ENCODE measurements at regions not wholly inside any gene's neighbourhood (a gene's known extent, or its start where the extent isn't known, plus 50 kb on each side); places are given as distances from the start of the nearest gene placed in this dataset.

DNA sequence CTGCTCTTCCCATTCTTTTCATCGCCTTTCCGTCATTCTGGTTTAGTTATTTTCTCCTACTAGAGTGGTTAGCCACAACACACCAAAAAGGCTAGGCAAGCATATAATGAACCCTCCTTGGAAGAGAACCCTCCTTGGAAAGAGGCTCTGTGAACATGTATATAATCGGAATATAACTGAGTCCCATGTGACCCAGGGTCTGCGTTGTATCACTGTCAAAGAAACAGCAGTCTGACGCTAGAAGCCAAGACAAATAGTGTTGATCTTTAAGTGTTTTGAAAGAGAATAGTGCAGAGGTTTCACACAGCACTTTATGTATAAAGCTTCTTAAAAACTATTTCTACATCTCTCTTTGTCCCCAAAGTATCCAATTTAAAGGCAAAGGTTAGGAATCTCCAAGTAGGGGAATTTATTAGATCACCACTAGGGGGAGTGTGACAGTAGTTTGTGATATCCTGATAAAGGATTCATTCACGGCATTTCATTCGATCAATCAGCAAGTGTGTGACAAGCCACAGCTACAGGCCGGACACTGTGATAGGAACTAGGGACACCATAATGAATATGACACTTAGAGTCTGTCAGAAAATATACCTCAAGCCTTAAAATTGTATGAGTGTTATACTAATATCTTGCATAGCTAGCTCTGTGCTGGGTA is 395.3 kb downstream of the CD109 start:
- DNase-seq (ENCODE audit: low read depth): no peak

DNA sequence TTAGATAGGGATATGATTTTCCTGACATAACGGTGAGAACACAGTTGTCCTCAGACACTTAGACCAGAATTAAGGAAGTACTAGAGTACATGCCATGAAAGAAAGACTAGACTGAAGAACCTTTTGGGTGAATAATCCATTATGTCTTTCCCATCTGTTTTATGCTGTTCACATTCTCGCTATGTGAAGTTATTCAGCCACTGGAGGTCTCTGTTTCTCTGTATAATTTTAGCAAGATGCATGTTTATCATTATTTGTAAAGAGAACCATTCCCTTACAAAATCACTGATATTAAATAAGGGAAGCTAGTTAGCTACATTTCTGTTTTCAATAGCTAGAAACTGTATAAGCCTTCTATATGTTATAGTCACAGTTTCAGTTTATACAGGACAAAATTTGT is 391.9 kb downstream of the CD109 start:
- no peak for DNase-seq (ENCODE audit: low read depth)

DNA sequence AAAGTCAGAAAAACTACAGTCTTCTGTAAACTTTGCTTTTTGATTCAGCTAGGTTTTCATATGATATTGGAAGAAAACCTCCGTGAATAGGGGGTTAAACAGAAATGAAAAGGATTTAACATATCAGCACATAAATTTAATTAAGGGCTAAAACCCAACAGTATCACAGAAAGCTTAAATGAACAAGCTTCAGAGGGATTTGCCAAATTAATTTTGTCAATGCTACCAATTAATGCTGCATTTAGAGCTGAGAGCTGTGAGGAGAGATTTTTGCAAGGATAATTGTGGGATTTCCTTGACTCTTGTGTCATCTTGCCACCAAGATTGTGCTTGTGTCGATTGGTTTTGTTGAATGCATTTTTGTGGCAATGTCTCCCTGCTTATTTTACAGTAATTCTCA is 379.9 kb downstream of the CD109 start:
- no peak for DNase-seq (ENCODE audit: low read depth)

DNA sequence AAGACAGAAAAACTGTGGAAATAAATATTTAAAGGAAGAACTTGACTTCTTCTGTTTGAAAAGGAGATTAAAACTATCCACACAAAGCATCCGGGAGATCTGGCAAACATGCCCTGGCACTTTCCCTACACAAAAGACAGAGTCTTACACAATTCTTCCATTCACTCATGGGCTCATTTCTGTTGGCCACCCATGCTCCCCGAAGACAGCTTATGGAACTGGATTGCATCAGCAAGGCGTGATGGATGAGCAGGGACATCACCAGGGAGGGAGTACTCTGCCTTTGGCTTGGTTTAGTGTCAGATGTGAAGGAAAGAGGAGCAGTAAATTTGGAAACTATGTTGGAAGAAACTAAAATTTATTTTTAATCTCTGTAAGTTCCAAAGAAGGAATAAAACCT is 379.3 kb downstream of the CD109 start:
- DNase-seq (ENCODE audit: low read depth): peak; percentile 79

DNA sequence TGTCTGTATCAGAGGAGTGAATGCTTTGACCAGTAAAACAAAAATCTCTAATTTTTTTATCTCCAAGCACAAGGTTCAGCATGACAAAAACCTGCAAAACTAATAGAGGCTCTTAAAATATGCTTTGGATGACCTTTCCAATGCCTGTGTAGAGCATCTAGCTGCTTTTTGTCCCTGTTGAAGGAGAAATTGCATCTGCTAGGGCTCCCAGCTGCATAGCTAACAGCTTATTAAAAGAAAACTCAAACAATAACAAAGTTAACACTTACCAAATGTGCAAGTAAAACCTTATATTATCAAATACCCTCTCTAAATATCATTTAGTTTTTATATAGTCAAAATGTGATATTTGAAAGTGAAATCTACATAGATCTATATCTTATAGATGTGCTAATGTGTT is 378.6 kb downstream of the CD109 start:
- no peak for DNase-seq (ENCODE audit: low read depth)

DNA sequence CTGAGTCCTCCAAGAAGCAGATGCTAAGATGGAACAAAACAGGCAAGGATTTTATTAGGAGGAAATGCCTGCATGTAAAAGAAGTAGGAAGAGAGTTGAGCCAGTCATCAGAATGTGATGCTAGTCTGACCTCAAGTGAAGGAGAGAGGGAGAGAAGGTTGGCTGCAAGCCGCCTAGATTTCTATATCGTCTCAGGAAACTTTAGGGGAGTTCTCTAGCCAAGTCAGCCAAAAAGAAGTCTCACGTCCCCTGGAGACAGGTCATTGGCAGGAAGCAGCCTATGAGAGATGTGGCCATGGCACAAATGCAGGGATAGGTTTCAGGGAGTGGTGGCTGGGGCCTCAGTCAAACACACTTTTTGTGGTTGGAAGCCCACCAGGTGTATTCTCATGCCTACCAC is 378.0 kb downstream of the CD109 start:
- peak; percentile 43 for DNase-seq (ENCODE audit: low read depth)

DNA sequence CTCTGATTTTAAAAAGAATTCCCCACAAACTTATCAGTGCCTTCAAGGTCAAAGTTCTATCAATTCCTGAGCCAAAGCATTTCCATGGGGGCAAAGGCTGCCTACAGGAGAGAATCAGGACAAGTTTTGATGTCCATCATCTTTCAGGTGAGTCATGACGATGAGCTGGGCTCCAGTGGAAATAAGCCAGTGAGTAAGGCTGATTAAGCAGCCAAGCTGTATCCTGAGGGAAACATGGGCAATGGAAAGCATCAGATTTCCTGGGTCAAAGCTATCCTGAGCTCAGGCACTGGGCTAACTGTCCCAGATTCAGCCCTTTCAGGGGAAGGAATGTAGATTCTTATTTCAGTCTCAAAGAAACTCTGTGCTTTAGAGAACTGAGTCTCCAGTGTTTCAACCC is 377.4 kb downstream of the CD109 start:
- peak; percentile 75 for DNase-seq (ENCODE audit: low read depth)

DNA sequence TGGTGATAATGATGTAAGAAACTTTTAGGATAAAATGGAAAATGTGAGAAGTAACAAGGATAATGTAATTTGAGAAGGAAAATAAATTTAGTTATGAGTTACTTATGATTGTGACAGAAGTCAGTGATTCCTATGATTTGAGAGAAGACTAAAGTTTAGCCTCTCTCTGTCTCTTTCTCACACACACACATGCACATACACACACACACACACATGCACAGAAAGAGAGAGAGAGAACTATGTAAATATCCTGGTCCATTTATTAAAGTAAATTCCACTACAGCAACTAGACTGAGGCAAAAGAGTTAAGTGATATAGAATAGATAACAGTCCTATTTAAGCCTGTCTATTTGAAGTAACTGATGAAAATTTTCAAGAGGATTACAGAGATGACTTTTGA is 375.2 kb downstream of the CD109 start:
- DNase-seq (ENCODE audit: low read depth): no peak

DNA sequence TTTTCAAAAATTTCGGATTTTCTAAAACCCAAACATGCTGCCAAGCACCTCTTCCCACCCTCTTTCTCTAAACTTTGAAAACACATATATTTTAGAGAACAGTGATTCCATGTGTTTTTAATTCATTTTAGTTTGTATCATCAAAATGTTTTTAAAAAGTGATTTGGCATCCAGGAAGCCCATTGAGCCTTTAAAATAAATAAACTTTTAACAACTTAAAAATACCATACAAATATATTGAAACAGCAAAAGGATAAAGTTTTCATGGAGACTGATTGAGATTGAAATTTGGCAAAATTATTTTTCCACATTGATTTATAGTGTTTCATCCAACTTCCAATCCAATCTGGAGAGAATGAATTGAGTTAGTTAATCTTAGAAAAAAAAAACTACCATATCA is 374.7 kb downstream of the CD109 start:
- DNase-seq (ENCODE audit: low read depth): no peak

DNA sequence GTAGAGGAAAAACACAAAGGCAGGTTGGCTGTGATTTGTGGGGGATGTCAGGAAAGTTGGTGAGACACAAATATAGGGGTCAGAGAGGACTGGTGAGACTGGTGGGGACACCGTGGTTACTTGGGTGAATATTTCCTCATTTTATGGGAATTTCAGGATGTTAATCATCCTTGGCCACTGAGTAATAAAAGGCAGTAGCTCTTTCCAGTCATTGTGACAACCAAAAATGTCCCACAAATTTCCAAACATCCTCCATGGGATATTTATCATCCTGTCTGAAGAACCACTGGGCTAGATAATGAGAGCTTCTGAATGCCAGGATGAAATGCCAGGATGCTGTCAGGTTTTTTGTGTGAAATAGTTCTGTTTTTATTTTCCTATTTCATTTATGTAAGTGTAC is 374.1 kb downstream of the CD109 start:
- DNase-seq (ENCODE audit: low read depth): no peak

DNA sequence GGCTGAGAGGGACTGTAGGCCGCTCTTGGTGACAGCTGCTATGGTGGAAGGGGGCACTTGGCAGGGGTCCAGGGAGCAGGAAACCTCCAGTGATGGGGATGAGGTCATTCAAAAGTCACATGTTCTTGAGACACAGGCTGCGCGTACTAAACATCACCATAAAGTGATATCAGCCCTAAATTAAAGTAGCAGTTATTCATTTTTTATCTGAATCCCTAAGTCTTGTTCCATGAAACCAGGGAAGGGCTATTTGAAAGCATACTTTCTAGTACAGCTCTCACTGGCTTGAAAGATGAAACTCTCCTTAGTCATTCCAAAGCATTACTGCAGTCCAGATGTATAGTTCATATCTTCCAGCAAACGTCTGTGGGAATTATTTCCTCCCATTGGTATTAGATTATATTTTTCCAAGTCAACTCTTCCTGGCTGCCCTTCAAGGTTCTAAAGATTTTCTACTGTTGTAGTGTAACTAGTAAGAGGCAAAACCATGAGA is 373.1 kb downstream of the CD109 start:
- DNase-seq (ENCODE audit: low read depth): peak; percentile 65

DNA sequence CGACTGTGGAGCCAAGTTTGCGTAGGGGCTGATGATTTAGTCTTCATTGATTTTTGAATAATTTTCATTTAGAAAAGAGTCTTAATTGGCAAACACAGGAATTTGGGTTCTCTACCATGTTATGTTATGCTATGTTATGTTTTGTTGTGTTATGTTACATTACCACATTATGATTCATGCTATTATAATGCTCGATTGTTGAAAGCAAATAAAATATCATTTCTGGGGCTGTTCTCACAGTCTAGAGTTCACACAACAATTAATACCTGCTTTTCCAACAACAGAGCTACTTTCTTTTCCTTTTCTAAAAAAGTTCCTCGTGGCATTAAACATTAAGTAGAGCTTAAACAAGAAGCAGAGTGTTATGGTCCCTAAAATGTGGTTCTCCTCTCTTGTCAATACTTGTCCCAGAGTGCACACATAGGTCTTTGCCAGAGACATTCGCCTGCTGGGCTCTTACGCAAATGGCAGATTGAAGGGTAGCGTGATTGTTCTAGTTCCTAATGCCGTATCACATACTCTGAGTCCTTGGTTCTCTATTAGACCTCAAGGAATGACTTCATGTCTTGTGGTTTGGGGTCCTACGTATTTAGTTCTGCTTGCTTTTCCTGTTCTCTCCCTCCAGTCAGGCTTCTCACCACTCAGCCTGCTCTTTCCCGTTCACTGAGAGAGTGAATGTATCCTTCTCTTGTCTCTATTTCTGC is 370.3 kb downstream of the CD109 start:
- no peak for DNase-seq (ENCODE audit: low read depth)

DNA sequence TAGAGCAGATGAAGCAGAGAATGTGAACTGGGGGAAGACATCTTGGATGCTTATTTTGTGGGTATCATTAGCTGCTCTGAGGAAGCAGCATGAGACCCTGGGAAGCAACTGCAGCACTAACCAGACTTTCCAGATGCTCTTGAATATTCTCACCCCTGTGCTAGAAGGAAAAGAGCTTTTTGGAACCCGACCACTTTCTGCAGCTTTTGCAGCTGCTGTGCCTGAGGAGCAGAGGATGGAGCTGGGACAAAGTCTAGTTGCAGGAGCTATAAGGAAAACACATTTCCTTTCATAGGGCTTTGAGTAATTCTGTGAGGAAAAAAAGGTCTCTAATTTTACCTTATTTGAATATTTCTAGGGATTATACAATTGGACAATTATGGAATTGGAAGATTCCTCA is 369.7 kb downstream of the CD109 start:
- DNase-seq (ENCODE audit: low read depth): no peak

DNA sequence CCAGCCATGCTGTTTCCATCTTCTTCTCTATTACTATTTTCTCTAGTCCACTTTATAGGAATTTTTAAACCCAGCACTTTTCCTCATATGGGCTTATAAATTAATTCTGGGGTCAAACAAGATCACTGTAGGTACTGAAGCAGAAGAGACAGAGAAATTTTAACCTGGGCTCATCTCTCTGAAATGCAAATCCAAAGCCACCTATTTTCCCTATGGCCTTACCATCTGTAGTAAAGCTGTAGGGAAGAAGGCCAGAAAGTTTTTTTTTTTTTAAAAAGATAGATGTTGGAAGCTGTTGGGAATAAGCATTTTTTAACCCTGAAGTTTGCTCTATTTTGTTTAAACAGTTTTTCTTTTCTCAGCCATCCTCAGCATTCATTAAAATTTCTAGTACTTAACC is 367.4 kb downstream of the CD109 start:
- DNase-seq (ENCODE audit: low read depth): no peak

DNA sequence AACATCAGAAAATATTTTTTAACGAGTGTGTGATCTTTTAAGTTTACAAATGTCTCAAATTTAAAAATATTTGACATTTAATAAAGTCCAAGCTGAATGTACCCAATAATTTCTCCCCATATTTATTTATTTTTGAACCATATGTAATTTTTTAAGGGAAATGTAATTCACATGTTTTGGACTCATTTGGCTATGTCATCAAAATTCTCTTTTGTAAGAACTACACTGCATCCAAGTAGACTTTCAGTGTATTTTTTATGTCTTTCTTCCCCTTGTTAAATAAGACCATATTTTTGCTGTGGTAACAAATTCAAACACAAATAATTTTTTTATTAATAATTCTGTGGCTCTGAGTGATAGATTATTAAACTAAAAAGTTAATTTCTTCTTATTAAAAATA is 365.2 kb downstream of the CD109 start:
- no peak for DNase-seq (ENCODE audit: low read depth)

DNA sequence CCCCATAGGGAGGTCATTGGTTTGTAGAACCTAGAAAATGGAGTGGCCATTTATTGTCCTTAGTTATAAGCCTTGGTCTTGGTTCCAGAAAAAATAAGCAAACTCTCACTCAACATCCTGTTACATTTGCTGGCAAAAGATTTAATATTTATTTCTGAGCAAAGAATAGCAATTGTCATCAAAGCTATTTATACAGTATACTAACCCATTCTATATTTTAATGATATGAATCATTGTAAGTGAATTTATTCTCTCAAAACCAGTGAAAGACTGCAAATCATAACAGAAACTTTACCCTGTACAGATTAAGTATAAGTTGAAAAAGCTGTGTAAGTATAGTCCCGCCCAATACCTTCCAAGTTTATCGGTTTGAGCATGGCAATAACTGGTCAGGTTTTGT is 364.4 kb downstream of the CD109 start:
- no peak for DNase-seq (ENCODE audit: low read depth)

DNA sequence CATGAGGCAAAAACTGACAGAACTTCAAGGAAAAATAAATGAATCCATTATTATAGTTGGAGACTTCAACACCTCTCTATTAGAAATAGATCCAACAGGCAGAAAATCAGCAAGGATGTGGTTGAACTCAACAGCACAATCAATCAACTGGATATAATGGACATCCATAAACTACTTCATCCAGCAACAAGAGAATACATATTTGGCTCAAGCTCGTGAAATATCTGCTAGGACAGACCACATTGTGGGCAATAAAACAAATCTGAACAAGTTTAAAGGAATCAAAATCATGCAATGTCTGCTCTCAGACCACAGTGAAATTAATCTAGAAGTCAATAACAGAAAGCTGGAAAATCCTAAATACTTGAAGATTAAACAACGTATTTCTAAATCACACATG is 362.6 kb downstream of the CD109 start:
- no peak for DNase-seq (ENCODE audit: low read depth)

DNA sequence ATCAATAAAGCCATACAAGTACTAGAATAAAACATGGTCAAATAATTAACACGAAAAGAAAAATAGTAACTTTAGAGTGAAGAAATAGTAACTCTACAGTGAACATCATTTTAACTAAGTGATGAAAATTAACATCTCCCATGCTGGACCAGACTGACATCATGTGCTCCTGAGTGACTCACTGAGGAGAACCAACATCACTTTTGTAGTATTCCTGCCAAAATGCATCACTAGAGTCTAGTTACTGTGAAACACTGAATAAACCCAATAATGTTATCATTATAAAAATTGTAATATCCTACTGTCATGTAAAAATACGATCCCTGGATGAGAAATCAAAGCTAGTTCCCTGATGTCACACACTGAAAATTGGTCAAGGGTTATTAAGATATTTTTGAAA is 361.3 kb downstream of the CD109 start:
- DNase-seq (ENCODE audit: low read depth): peak; percentile 62

DNA sequence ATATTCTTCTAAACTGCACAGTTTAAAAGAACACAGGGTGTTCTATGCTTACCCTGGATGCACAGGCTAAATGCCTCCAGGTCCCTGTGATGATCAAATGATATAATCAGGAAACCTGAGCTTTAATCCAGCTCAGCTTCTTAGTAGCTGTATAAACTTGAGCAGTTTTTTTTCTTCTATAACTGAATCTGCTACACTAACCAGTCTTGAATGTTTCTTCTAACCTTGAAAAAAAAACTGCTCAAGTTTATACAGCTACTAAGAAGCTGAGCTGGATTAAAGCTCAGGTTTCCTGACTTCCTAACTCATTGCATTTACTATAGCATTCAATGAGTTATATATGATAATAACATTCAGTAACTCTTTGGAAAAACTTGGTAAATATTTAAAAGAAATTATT is 358.2 kb downstream of the CD109 start:
- no peak for DNase-seq (ENCODE audit: low read depth)

DNA sequence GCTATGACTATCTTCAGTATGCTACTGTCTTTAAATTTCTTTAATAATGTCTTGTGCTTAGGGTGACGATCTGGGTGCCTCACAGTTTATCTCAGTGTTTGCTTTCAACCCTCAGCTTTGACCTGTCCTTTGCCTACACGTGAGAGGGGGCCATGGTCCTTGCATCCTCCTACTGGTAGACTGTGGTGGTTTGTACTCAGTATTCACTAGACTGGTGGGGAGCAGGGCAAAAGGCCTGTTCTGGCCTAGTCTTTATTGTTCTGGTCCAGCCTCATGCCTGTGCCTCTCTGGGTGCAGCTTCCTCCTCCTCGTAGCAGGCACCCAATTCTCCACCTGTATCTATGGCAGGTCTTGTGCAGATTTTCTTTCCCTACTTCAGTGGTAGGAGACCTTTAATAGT is 354.9 kb downstream of the CD109 start:
- no peak for DNase-seq (ENCODE audit: low read depth)

DNA sequence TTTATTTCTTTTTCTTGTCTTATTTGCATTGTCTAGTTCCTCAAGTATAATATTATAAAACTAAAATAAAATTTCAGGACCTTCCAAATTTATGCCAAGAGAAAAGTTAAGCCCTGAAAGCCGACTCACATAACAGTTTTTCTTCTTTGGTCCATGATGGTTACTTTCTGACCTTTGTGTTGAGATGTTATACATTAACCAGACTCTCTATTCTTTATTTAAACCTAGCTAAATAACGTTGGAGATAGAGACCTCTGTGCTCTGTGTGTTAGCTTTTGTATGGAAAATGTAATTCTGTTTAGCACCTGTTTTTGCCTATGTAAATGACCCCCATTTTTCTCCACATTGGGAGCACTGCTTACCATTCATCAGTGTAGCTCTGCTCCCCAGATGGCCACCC is 352.4 kb downstream of the CD109 start:
- DNase-seq (ENCODE audit: low read depth): no peak

DNA sequence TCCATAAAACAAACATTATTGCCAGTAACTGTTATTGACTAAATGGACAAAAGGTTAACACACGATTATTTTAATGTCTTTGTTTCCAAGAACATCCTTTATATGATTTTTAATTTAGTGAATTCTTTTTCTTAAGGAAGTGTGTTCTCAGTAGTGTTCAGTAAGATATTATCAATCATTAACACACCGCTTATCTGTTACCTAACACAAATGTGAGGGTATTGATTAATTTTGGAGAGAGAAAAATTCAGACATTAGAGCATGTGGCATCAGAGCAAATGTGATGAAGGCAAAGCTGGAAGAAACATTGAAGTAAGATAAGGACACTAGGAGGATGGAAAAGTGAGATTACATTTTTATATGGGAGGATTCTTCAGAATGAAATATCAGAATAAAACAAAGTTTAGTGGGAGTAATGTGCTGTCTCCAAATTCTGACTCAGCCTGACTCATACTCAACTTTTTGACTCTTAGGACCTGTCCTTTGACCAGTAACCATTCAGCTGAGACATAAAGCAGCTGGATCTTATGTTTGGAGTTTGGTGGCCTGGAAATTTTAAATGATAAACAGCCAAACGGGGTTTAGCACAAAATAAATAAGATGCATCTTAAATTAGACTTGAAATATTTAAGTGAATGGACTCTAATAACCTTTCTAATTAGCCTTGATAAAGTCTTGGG is 348.6 kb downstream of the CD109 start:
- DNase-seq (ENCODE audit: low read depth): peak; percentile 45

DNA sequence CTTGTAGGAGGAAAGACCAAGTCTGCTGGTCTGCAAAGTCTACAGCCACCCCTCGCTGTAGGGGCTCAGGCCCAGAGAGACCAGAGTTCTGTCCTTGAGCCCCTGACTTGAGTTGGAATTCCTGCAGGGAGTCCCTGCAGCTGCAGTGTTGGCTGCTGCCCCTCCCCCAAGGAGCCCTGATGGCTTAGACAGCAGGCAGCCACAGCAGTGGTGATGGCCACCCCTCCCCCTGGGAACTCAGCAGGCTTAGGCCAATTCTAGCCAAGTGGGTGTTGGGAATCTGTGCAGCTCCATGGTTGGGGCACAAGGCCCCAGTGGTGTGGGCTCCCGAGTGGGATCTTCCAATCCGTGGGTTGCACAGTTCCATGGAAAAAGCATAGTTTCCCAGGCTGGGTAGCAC is 345.4 kb downstream of the CD109 start:
- no peak for DNase-seq (ENCODE audit: low read depth)

Data from stromal cell of bone marrow (primary cell).